ENCODE measurements at regions not wholly inside any gene's neighbourhood (a gene's known extent, or its start where the extent isn't known, plus 50 kb on each side); places are given as distances from the start of the nearest gene placed in this dataset.
A peak's percentile ranks its signal among the peaks of the same experiment; 100 is the strongest.

DNA sequence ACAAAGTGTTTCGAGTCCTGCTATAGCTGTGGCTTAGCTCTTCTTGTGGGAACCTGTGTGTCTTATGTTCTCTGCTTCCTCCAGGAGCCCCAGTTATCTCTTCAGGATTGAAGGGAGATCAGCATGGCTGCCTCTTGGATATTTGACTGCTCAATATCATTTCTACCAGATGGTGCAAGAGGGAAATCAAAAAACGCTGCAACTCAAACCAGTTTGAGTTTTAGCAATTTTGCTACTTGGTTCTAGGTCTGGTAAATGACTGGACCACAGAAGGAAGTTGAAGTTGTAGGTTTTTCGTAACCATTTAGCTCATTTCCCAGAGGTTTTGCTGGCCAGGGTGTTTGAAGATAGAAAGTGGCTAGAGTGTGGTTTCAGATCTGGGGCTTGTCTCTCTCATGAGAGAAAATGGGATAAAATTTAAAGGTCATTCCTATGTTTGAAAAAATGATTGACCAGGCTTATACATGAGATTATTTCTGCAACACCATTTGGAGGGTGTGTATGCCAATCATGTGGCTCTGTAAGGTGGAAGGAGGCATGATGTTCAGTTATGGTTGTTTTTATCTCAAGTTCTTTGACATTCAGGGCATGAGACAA is 210.4 kb downstream of the SPRY1 start:
- H3K4me3 Mint-ChIP-seq = no peak overlapping the region
- peaks cover 2% of the 10 kb centered on the region for H3K36me3 Mint-ChIP-seq
- no peak for DNase-seq
- H3K27ac Mint-ChIP-seq = peak overlapping the region; percentile 71
- H3K27me3 Mint-ChIP-seq = no peaks in the 10 kb centered on the region
- peaks cover 38% of the 10 kb centered on the region for H3K4me1 Mint-ChIP-seq
- peaks cover under 1% of the 10 kb centered on the region for H3K9me3 Mint-ChIP-seq

DNA sequence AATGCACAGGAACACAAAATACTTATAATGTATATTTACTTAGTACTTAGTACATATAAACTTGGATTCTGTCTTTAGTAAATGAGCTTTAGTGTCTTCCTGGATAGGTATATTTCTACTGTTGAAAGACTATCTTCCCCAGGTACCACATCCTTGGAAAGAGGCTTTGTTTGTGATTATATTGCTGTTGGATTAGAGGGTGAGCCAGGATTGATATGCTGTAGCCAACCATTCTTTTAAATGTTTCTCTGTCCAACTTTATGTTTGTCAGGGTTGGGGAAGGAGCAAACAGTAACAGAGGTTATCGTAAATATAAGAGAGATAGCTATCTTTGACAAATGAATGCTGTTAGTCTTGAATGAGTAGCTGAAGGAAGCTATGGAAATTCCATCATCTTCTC is 213.2 kb downstream of the SPRY1 start:
- no peaks in the 10 kb centered on the region for H3K36me3 Mint-ChIP-seq
- H3K27me3 Mint-ChIP-seq = no peaks in the 10 kb centered on the region

DNA sequence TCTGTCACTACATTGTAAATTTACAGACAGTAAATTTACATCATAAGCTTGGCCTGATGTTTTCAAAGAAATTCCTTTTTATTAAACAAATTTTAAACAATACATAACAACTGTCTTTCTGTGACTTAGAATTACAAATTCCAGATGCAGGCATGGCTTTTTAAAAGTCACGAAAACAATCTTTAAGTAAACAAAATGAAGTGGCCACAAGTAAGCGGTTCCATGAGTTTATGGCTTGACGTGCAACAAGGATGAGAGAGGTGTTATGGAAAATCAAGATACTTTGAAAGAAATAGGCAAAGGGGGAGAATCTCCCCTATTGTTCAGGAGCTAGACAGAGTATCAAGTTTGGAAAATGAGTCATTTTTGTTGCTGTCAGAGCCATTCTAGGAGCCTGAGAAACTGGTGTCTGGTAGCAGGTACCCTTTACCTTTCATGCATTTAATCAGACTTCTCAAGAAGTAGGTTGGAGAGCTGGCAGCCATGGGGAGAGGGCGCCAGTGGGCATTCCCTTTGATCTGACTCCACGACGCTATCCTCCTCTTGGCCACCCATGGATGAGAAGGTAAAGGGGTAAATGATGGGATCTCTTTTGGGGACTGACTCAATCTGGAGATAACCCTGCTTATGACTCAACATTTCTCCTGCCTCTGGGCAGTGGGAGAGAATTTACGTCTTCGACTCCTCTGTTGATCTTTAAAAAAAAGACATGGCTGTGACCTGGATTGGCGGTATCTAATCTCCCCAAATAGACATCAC is 217.2 kb downstream of the SPRY1 start:
- Mint-ChIP-seq H3K27me3 (no peaks in the 10 kb centered on the region), H3K27ac (no peak overlapping the region), H3K36me3 (no peaks in the 10 kb centered on the region), H3K9me3 (no peaks in the 10 kb centered on the region), H3K4me1 (peaks cover 15% of the 10 kb centered on the region), H3K4me3 (no peak overlapping the region)
- DNase-seq = no peak

More for the DNA sequence above, 213.2 kb downstream of the SPRY1 start:
- Mint-ChIP-seq H3K9me3 (no peaks in the 10 kb centered on the region), H3K4me3 (no peak overlapping the region), H3K4me1 (peaks cover 23% of the 10 kb centered on the region), H3K27ac (no peak overlapping the region)
- no peak for DNase-seq

DNA sequence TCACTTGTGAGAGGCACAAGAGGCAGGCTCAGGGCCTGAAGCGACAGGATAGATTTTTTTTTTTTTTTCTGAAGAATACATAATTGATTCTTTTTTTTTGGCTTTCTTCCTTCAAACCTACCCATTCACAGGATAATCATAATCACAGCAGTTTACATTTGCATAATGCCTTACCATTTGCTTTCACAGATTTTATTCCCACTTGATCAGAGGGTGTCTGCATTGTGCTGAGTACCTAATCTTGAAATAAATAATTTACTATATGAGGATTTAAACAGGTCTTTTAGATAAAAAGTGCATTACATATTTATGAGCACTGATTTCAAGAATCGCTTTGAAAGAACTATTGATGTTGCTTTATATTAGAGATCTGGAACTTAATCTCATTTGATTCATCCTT is 219.3 kb downstream of the SPRY1 start:
- Mint-ChIP-seq H3K4me1 (peaks cover 15% of the 10 kb centered on the region), H3K4me3 (no peak overlapping the region), H3K27ac (no peak overlapping the region), H3K27me3 (no peaks in the 10 kb centered on the region), H3K36me3 (peaks cover 2% of the 10 kb centered on the region), H3K9me3 (no peaks in the 10 kb centered on the region)
- no peak for DNase-seq

DNA sequence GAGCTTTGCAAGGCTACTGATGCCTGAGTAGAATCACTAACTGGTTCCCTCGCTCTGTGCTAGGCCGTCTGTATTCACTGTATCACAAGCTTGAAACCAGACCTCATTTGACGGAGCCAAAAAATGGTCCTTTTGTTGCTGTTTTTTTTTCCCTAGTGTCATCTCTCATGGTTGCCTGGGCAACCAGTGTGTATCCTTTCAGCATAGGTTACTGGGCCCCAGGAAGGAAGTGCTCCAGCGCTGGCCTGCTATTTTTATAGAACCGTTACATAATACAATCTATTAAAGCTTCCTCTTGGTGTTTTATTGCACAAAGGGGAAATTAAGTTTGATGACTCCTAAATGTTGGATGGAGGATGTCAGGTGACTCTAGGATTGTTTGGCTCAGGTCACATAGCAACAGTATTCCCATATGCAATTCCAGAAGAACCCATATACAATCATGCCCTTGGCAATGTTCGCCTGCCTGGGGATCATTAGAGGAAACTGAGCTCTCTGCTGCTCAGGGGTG is 220.4 kb downstream of the SPRY1 start:
- no peaks in the 10 kb centered on the region for H3K27me3 Mint-ChIP-seq
- peaks cover 2% of the 10 kb centered on the region for H3K36me3 Mint-ChIP-seq
- H3K4me3 Mint-ChIP-seq = no peak overlapping the region
- DNase-seq = peak; percentile 41
- peak overlapping the region; percentile 40 for H3K27ac Mint-ChIP-seq
- H3K9me3 Mint-ChIP-seq = peaks cover 1% of the 10 kb centered on the region
- H3K4me1 Mint-ChIP-seq = peaks cover 18% of the 10 kb centered on the region

DNA sequence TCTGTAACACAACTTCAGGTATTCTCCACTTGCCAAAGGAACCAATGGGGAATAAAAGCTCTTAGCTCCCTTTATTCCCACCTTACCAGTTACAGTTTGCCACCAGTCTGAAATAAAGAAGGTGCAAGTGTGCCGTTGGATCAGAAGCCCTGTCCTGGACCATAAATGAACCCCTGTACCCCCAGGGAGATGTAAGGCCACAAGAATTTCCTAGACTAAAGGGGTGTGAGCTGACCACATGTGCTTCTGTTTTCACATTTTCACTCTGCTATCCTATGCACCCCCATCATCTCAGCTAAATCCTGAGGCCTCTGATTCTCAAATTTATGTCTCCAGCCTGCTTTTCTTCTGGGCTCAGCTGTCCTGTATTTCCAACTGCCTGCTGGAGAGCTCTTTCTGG is 221.2 kb downstream of the SPRY1 start:
- no peak overlapping the region for H3K27ac Mint-ChIP-seq
- H3K27me3 Mint-ChIP-seq = no peaks in the 10 kb centered on the region
- H3K9me3 Mint-ChIP-seq = peaks cover 1% of the 10 kb centered on the region
- H3K4me3 Mint-ChIP-seq = no peak overlapping the region
- peaks cover 2% of the 10 kb centered on the region for H3K36me3 Mint-ChIP-seq
- DNase-seq = no peak
- H3K4me1 Mint-ChIP-seq = peaks cover 18% of the 10 kb centered on the region

DNA sequence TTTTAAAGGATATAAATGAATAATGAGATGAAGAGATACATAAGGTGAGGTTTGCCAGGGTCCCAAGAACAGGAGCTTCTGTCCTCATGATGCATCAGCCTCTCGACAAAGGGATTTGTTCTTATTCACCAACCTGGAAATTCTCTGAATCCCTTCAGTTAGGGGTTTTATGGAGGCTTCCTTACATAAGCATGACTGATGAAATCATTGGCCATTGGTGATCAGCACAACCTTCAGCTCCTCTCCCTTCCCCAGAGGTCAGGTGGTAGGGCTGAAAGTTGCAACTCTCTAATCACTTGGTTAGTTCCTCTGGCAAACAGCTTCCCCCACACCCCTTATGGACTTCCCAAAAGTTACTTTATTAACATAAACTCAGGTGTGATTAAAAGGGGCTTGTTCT is 222.0 kb downstream of the SPRY1 start:
- H3K27me3 Mint-ChIP-seq = no peaks in the 10 kb centered on the region
- H3K9me3 Mint-ChIP-seq = peaks cover 1% of the 10 kb centered on the region
- no peak for DNase-seq
- H3K4me3 Mint-ChIP-seq = no peak overlapping the region
- no peak overlapping the region for H3K27ac Mint-ChIP-seq
- H3K36me3 Mint-ChIP-seq = peaks cover 2% of the 10 kb centered on the region
- peaks cover 18% of the 10 kb centered on the region for H3K4me1 Mint-ChIP-seq

DNA sequence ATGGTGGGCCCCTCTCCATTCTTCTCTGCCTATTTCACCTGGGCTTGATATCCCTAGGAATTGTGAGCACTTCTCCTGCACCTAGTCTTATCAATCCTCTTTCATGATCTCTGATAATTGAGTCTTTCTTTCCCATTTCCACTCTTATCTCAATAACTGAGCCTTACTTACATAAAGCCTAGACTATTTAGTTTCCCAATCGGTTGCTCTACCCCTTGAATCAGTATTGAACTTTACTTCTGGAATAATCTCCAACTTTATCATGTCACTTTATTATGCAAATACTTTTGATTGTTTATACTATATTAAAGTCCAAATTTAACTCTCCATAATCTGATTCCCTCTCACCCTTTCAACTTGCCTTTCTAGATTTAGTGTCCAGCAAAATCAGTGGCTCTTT is 222.7 kb downstream of the SPRY1 start:
- Mint-ChIP-seq H3K27me3 (no peaks in the 10 kb centered on the region), H3K27ac (no peak overlapping the region), H3K4me1 (peaks cover 18% of the 10 kb centered on the region), H3K9me3 (peaks cover 1% of the 10 kb centered on the region), H3K36me3 (peaks cover 2% of the 10 kb centered on the region), H3K4me3 (no peak overlapping the region)
- DNase-seq = no peak

DNA sequence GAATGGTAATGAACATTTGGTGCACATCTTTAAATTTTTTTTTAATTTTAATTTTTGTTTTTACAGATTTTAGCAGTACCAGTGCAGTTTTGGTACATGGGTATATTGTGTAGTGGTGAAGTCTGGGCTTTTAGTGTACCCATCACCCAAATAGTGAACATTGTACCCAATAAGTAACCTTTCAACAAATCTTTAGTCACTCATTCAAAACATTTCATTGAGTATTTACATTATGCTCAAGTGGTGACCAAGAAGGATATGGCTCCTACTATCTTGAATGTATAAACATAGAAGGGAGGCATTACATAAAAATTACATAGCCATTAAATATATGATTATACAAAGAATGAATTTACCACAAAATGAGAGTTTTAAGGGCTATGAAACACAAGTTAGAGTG is 223.3 kb downstream of the SPRY1 start:
- Mint-ChIP-seq H3K36me3 (peaks cover 4% of the 10 kb centered on the region), H3K27me3 (no peaks in the 10 kb centered on the region), H3K4me1 (peaks cover 20% of the 10 kb centered on the region), H3K27ac (no peak overlapping the region), H3K9me3 (peaks cover 1% of the 10 kb centered on the region), H3K4me3 (no peak overlapping the region)
- DNase-seq = no peak

DNA sequence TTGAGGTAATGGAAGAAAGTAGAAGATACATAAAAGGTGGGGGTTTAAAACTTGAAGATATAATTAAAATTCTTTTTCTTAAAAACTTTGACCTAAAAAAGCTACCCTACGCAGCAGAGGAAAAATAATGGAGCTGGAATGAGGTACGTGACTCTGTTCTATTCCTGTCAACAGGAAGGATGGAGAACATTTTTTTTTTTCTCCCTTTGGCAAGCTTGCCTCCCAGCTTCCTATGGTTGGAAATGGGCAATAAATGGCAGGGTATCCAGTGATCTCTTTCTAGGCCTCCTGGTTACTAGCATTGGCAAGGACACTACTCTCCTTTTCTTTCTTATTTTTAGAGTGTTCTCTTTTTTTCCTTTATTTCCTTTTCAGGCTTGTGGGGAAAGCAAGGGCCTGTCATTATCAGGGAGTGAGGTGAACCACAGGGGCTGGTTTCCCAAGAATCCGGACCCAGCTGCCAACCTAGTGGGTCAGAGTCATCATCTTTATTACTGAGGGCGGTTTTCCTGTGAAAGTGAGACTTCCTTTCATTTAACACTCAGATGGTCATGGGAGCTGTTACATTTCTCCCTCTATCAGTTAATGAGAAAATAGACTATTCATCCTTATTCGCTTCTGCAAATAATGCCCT is 224.6 kb downstream of the SPRY1 start:
- Mint-ChIP-seq H3K27me3 (no peaks in the 10 kb centered on the region), H3K27ac (no peak overlapping the region), H3K4me1 (peaks cover 23% of the 10 kb centered on the region), H3K4me3 (no peak overlapping the region), H3K9me3 (peaks cover 1% of the 10 kb centered on the region), H3K36me3 (peaks cover 5% of the 10 kb centered on the region)
- no peak for DNase-seq

DNA sequence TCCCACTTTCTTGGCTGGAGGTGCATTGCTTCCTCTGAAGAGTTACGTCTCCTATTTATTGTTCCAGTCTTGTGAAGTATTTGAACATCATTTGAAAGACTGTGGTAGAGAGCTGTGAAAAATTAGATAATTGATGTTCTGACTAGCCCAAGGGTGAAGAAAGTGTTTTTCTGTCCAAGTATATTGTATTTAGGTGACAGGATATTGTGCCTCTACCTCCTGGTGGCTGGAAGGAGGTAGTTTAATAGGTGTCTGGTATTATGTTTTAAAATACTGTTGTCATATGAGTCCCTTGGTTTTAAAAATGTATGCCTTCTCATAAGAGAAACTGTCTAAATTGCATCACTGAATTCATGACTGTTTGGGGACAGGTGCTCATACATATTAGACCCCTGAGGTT is 226.0 kb downstream of the SPRY1 start:
- Mint-ChIP-seq H3K4me1 (peaks cover 12% of the 10 kb centered on the region), H3K27ac (no peak overlapping the region), H3K9me3 (peaks cover 1% of the 10 kb centered on the region), H3K36me3 (peaks cover 5% of the 10 kb centered on the region), H3K4me3 (no peak overlapping the region), H3K27me3 (no peaks in the 10 kb centered on the region)
- DNase-seq = no peak

DNA sequence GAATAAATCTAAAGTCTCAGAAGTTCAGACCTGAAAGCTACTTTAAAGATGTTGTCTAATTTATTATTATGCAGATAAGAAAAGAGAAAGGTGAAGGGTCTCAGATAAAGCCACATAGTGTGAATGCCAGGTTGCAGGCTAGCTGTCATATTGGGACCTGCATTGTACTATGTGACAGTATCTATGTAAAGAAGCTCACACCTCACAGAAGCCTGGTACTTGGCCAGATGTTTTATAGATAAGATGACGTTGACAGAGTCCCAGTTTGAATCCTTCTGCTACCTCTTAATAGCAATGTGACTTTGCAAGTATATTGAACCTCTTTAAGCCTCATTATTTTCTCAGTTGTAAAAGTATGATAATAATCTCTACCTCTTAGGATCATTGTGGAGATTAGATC is 227.0 kb downstream of the SPRY1 start:
- no peaks in the 10 kb centered on the region for H3K27me3 Mint-ChIP-seq
- H3K36me3 Mint-ChIP-seq = peaks cover 5% of the 10 kb centered on the region
- peaks cover 8% of the 10 kb centered on the region for H3K4me1 Mint-ChIP-seq
- no peak overlapping the region for H3K4me3 Mint-ChIP-seq
- H3K27ac Mint-ChIP-seq = no peak overlapping the region
- no peak for DNase-seq
- peaks cover 1% of the 10 kb centered on the region for H3K9me3 Mint-ChIP-seq

DNA sequence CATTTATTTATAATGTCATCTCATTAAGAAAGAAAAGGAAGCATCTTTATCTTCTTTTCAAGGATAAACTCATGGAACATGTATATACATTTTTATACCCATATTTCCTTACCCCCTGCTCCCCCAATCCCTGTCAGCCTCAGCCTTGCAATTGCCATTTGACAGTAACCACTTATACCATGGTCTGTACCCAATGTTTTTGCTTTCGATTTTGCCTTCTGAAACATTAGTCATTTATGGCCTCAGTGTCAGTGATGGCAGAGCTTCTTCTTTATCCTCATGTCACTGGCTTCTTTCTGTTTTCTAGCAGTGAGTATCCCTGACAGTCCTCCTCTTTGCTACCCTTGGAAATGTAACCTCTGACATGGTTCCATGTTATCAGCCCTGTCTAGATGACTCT is 228.4 kb downstream of the SPRY1 start:
- Mint-ChIP-seq H3K27ac (no peak overlapping the region), H3K9me3 (peaks cover 1% of the 10 kb centered on the region), H3K4me3 (no peak overlapping the region), H3K27me3 (no peaks in the 10 kb centered on the region), H3K4me1 (peaks cover 8% of the 10 kb centered on the region), H3K36me3 (peaks cover 5% of the 10 kb centered on the region)
- no peak for DNase-seq

DNA sequence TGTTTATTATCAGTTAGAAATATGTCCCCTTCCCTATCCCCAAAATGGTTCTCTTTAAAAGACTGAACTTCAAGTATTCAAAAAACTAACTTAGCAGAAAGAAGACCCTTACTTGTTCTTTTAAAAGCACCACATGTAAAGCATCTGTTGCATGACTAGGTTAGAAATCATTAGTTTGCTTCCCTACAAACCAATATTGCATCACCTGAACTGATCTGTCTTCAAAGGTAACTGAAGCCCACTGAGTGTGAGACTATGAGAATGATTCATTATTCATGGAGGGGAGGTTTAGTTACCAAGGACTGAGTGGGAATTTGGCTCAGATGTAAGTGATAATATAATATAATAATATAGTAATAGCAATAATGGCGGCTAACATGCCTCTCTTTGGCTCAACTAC is 231.7 kb downstream of the SPRY1 start:
- H3K36me3 Mint-ChIP-seq = peaks cover 3% of the 10 kb centered on the region
- no peaks in the 10 kb centered on the region for H3K9me3 Mint-ChIP-seq
- H3K27me3 Mint-ChIP-seq = no peaks in the 10 kb centered on the region
- no peak for DNase-seq
- no peak overlapping the region for H3K4me3 Mint-ChIP-seq
- H3K4me1 Mint-ChIP-seq = peaks cover 13% of the 10 kb centered on the region
- H3K27ac Mint-ChIP-seq = no peak overlapping the region

DNA sequence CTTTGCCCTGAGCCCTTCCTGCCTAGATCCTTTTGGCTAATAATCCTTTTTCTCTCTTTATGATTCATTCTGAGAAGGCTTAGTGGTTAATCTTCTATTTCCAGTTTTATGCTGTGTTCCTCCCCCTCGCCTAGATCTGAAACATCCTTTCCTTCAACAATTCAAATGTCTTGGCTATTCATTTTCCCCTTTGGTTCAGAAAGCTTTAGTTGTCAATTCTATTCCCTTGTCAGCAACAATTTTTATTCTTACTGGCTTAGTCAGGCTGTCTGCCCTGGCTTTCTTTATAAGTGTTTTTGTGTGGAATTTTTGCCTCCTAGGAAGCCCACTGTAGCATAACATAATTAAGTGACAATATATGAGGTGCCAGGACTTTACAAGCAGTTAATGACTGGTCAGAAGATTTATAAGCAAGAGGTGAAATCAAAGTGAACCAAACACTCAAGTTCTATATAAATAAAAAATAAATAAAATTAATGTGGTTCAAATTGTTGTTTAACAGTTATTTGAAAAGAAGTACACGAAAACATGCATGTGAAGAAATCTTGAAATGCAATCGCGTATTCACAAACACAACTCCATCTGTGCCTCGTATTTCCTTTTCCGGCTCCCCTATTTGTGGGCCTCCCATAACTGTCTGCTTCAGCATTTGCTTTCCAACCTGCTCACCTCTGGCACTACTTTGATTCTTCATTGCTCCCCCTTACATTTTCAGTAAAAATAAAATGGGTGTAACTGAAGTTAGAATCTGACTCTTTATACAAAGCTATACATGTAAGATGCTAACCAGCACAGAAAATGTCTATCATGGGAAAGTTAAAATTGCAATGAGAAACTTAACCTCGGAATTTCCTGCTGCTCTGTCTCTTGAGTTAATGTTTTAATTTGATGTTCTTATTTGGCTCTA is 235.4 kb downstream of the SPRY1 start:
- no peak overlapping the region for H3K4me3 Mint-ChIP-seq
- peaks cover 14% of the 10 kb centered on the region for H3K9me3 Mint-ChIP-seq
- no peak for DNase-seq
- no peaks in the 10 kb centered on the region for H3K36me3 Mint-ChIP-seq
- H3K27me3 Mint-ChIP-seq = no peaks in the 10 kb centered on the region
- H3K27ac Mint-ChIP-seq = no peak overlapping the region
- H3K4me1 Mint-ChIP-seq = peaks cover 8% of the 10 kb centered on the region
